H1 (cell line): ENCODE measurements at regions not wholly inside any gene's neighbourhood (a gene's known extent, or its start where the extent isn't known, plus 50 kb on each side); places are given as distances from the start of the nearest gene placed in this dataset.
A peak's percentile ranks its signal among the peaks of the same experiment; 100 is the strongest.

Experiments used
- CTCF ChIA-PET: fragments of 300-600 bp; sonication (Branson Sonifier 250); formaldehyde crosslinking; loops from one replicate; lab custom pipeline; 2021; ENCODE audit not compliant: partially characterized antibody; lab: Charles Lee
- POLR2A ChIA-PET: fragments of 300-600 bp; sonication (Branson Sonifier 250); formaldehyde crosslinking; loops from one replicate; lab custom pipeline; 2021; ENCODE audit warnings: inconsistent platforms; ENCODE audit not compliant: partially characterized antibody; lab: Charles Lee
- DNase-seq, 2 experiments: peaks; one replicate each; pipeline versions ENCODE4 v3.0.0 to v3.0.0-alpha.2; 2010 to 2022; ENCODE audit warnings: low spot score in 2 of 2, low read depth in 1 of 2, mixed read lengths in 1 of 2
- FAIRE-seq: peaks from 2 replicates; lab custom pipeline; 2011; peaks lifted over from hg19 to GRCh38; lab: Jason Lieb, UNC
- H2AFZ ChIP-seq: 2 replicates; pipeline ENCODE4 v1.8.1; 2012; ENCODE audit warnings: low read length, inconsistent platforms
- H2AK5ac ChIP-seq: 2 replicates; pipeline ENCODE4 v1.6.1; 2013; ENCODE audit warnings: low read depth, low read length
- H2BK120ac ChIP-seq: replicated peaks from 2 replicates; pipeline ENCODE3; 2013; ENCODE audit warnings: low read depth, low read length, inconsistent platforms
- H2BK12ac ChIP-seq: 2 replicates; pipeline ENCODE4 v1.6.1; 2013; ENCODE audit warnings: low read depth, low read length
- H2BK15ac ChIP-seq: 2 replicates; pipeline ENCODE4 v1.6.1; 2013; ENCODE audit warnings: low read length
- H2BK20ac ChIP-seq: 2 replicates; pipeline ENCODE4 v1.6.1; 2013; ENCODE audit warnings: low read length
- H2BK5ac ChIP-seq: 2 replicates; pipeline ENCODE4 v1.6.1; 2013; ENCODE audit warnings: low read depth, low read length
- H3K14ac ChIP-seq: 2 replicates; pipeline ENCODE4 v1.6.1; 2013; ENCODE audit warnings: inconsistent platforms; ENCODE audit not compliant: insufficient read length
- H3K18ac ChIP-seq: 2 replicates; pipeline ENCODE4 v1.6.1; 2013; ENCODE audit warnings: low read length; ENCODE audit errors: extremely low read depth
- H3K23ac ChIP-seq: 2 replicates; pipeline ENCODE4 v1.6.1; 2013; ENCODE audit warnings: inconsistent platforms; ENCODE audit not compliant: insufficient read length
- H3K23me2 ChIP-seq: 2 replicates; pipeline ENCODE4 v1.6.1; 2013; ENCODE audit warnings: low read depth, low read length
- H3K27ac ChIP-seq: 2 replicates; pipeline ENCODE4 v1.6.1; 2011; ENCODE audit warnings: low read depth, low read length, inconsistent platforms
- H3K27me3 ChIP-seq, 4 experiments: replicated peaks in 1 of 4; 1 replicate in 1 of 4; 2 replicates in 3 of 4; pipeline versions ENCODE4 v1.6.1 to v1.8.1; 2011 to 2013; ENCODE audit warnings: low read length in 3 of 4, mild to moderate bottlenecking in 3 of 4, inconsistent platforms in 2 of 4, mixed read lengths in 2 of 4, moderate library complexity in 1 of 4; ENCODE audit not compliant: control insufficient read depth in 3 of 4, insufficient read depth in 3 of 4; ENCODE audit errors: extremely low read depth in 1 of 4
- H3K36me3 ChIP-seq, 4 experiments: 2 replicates each; pipeline versions ENCODE4 v1.6.1 to v1.8.1; 2011 to 2013; ENCODE audit warnings: mild to moderate bottlenecking in 4 of 4, low read length in 3 of 4, moderate library complexity in 2 of 4, control low read depth in 1 of 4, inconsistent platforms in 1 of 4; ENCODE audit not compliant: insufficient read depth in 4 of 4, control insufficient read depth in 2 of 4
- H3K4ac ChIP-seq: replicated peaks from 2 replicates; pipeline ENCODE3; 2013; ENCODE audit warnings: low read length, low read depth, mixed read lengths, inconsistent platforms; ENCODE audit not compliant: insufficient read length
- H3K4me1 ChIP-seq, 4 experiments: replicated peaks in 1 of 4; 1 replicate in 1 of 4; 2 replicates in 3 of 4; pipeline versions ENCODE4 v1.6.1 to v1.8.1; 2011 to 2013; ENCODE audit warnings: low read length in 3 of 4, inconsistent platforms in 2 of 4, mixed read lengths in 1 of 4; ENCODE audit not compliant: insufficient read depth in 4 of 4, control insufficient read depth in 3 of 4
- H3K4me2 ChIP-seq, 2 experiments: 2 replicates each; pipeline versions ENCODE4 v1.6.1 to v1.8.1; 2011 to 2013; ENCODE audit warnings: low read depth in 2 of 2, low read length in 2 of 2, control low read depth in 1 of 2, inconsistent platforms in 1 of 2, mild to moderate bottlenecking in 1 of 2; ENCODE audit not compliant: insufficient read depth in 1 of 2
- H3K4me3 ChIP-seq, 4 experiments: fragments of 200-600, 300-600 bp in 1 of 4; sonication (generic), shearing (Covaris generic), sonication (Bioruptor Twin) in 1 of 4; 2 replicates each; pipeline versions ENCODE4 v1.5.1 to v1.8.1; 2011 to 2016; ENCODE audit warnings: low read length in 4 of 4, low read depth in 3 of 4, control low read depth in 2 of 4, inconsistent platforms in 2 of 4, mild to moderate bottlenecking in 2 of 4, mixed read lengths in 1 of 4, moderate library complexity in 1 of 4; ENCODE audit not compliant: insufficient read depth in 2 of 4; ENCODE audit errors: extremely low read depth in 1 of 4
- H3K56ac ChIP-seq: replicated peaks from 2 replicates; pipeline ENCODE3; 2013; ENCODE audit warnings: low read depth, mild to moderate bottlenecking, mixed read lengths, low read length, inconsistent platforms; ENCODE audit not compliant: insufficient read length
- H3K79me1 ChIP-seq: 2 replicates; pipeline ENCODE4 v1.6.1; 2013; ENCODE audit warnings: low read depth, low read length, control low read depth
- H3K79me2 ChIP-seq, 2 experiments: 2 replicates each; pipeline versions ENCODE4 v1.6.1 to v1.8.1; 2012 to 2013; ENCODE audit warnings: low read length in 2 of 2, mild to moderate bottlenecking in 2 of 2, inconsistent platforms in 1 of 2; ENCODE audit not compliant: insufficient read depth in 2 of 2, control insufficient read depth in 1 of 2
- H3K9ac ChIP-seq, 4 experiments: replicated peaks in 1 of 4; 1 replicate in 1 of 4; 2 replicates in 3 of 4; pipeline versions ENCODE4 v1.6.1 to v1.8.1; 2011 to 2013; ENCODE audit warnings: low read depth in 3 of 4, low read length in 3 of 4, control low read depth in 2 of 4, mild to moderate bottlenecking in 2 of 4, moderate library complexity in 2 of 4, inconsistent platforms in 1 of 4; ENCODE audit errors: extremely low read depth in 1 of 4
- H3K9me3 ChIP-seq, 2 experiments: 2 replicates each; pipeline versions ENCODE4 v1.6.1 to v1.8.1; 2012 to 2013; ENCODE audit warnings: mild to moderate bottlenecking in 2 of 2, moderate library complexity in 2 of 2, control low read depth in 1 of 2, inconsistent platforms in 1 of 2, low read depth in 1 of 2, low read length in 1 of 2, mixed read lengths in 1 of 2; ENCODE audit not compliant: insufficient read depth in 2 of 2
- H4K20me1 ChIP-seq, 2 experiments: replicated peaks in 1 of 2; 2 replicates each; pipeline versions ENCODE3 to v1.8.1; 2011 to 2013; ENCODE audit warnings: inconsistent platforms in 2 of 2, low read length in 2 of 2, mild to moderate bottlenecking in 1 of 2; ENCODE audit not compliant: insufficient read depth in 2 of 2, control insufficient read depth in 1 of 2
- H4K5ac ChIP-seq: 2 replicates; pipeline ENCODE4 v1.6.1; 2013; ENCODE audit warnings: low read length, low read depth, mixed read lengths, inconsistent platforms; ENCODE audit not compliant: insufficient read length
- H4K8ac ChIP-seq: 2 replicates; pipeline ENCODE4 v1.8.0; 2013; ENCODE audit warnings: mild to moderate bottlenecking, moderate library complexity, low read length, inconsistent platforms; ENCODE audit not compliant: insufficient read depth; ENCODE audit errors: extremely low read depth
- H4K91ac ChIP-seq: replicated peaks from 2 replicates; pipeline ENCODE3; 2013; ENCODE audit warnings: low read length, mixed read lengths, inconsistent platforms; ENCODE audit not compliant: insufficient read length
- ATF3 ChIP-seq: IDR thresholded peaks from 2 replicates; pipeline ENCODE4 v1.6.1; 2011; ENCODE audit warnings: low read depth, mild to moderate bottlenecking, low read length; ENCODE audit not compliant: insufficient read depth
- CBX5 ChIP-seq: fragments of 300-800, 300-1000 bp; sonication (generic); IDR thresholded peaks from 2 replicates; pipeline ENCODE4 v1.7.1; 2016; ENCODE audit warnings: antibody characterized with exemption, low read length, low read depth
- E2F6 ChIP-seq: IDR thresholded peaks from 2 replicates; pipeline ENCODE4 v1.6.1; 2012; ENCODE audit warnings: inconsistent platforms
- MAX ChIP-seq: IDR thresholded peaks from 2 replicates; pipeline ENCODE4 v1.6.1; 2012; ENCODE audit warnings: inconsistent platforms
- NANOG ChIP-seq: IDR thresholded peaks from 2 replicates; pipeline ENCODE4 v1.6.1; 2011; ENCODE audit warnings: low read length, low read depth, mild to moderate bottlenecking, inconsistent platforms; ENCODE audit not compliant: insufficient read depth, poor library complexity, severe bottlenecking
- NRF1 ChIP-seq: IDR thresholded peaks from 2 replicates; pipeline ENCODE4 v1.6.1; 2011; ENCODE audit warnings: mild to moderate bottlenecking, low read depth, low read length, improper control_type of control experiment
- SRF ChIP-seq: IDR thresholded peaks from 2 replicates; pipeline ENCODE4 v1.6.1; 2011; ENCODE audit warnings: mild to moderate bottlenecking, low read depth, low read length, moderate library complexity
- TAF7 ChIP-seq: optimal IDR thresholded peaks from 2 replicates; pipeline ENCODE3; 2011; ENCODE audit warnings: low read depth, mild to moderate bottlenecking, inconsistent platforms, low read length, moderate library complexity, borderline replicate concordance
- TBP ChIP-seq: IDR thresholded peaks from 2 replicates; pipeline ENCODE4 v1.6.1; 2011; ENCODE audit warnings: low read depth, low read length, improper control_type of control experiment
- TCF12 ChIP-seq: IDR thresholded peaks from 2 replicates; pipeline ENCODE4 v1.6.1; 2011; ENCODE audit warnings: low read depth, mild to moderate bottlenecking, low read length
- TEAD4 ChIP-seq: IDR thresholded peaks from 2 replicates; pipeline ENCODE4 v1.6.1; 2012; ENCODE audit warnings: low read depth, low read length, inconsistent platforms, mixed read lengths
- WGBS, 2 experiments: shearing (Covaris generic) in 1 of 2; methylation state at CpG; one replicate each; pipeline versions ENCODE4 v1.1.6 to v1.1.7; 2013 to 2015; ENCODE audit warnings: low lambda C conversion rate in 2 of 2, mixed read lengths in 2 of 2, inconsistent platforms in 1 of 2, low coverage in 1 of 2, missing lambda C conversion rate in 1 of 2; ENCODE audit not compliant: insufficient replicate concordance in 2 of 2, insufficient coverage in 1 of 2, insufficient read length in 1 of 2; ENCODE audit errors: extremely low coverage in 1 of 2, missing lambda C conversion rate in 1 of 2; 5-methylcytosine and 5-hydroxymethylcytosine counted together

GRCh38 chr20:50273601-50274491, 83.2 kb downstream of the CEBPB start:
- Histone ChIP-seq H2BK5ac (no peak overlapping the region), H4K5ac (no peak overlapping the region), H3K9ac (no peak overlapping the region), H4K20me1 (no peaks in the 10 kb centered on the region), H3K23me2 (no peaks in the 10 kb centered on the region), H3K4me2 (no peak overlapping the region), H2AK5ac (no peak overlapping the region), H2BK20ac (no peak overlapping the region), H3K9me3 (no peaks in the 10 kb centered on the region), H3K4me3 (no peak overlapping the region), H4K8ac (peak overlapping the region; percentile 57), H4K91ac (no peak overlapping the region), H3K79me2 (no peaks in the 10 kb centered on the region), H2BK12ac (0 out of 2 replicates have a peak overlapping the region, but pooled peaks have one; percentile 39), H3K18ac (no peak overlapping the region), H3K27ac (no peak overlapping the region), H3K36me3 (no peaks in the 10 kb centered on the region), H2AFZ (no peak overlapping the region), H3K14ac (no peak overlapping the region), H3K79me1 (no peaks in the 10 kb centered on the region), H3K4me1 (no peaks in the 10 kb centered on the region; a peak in 1 of 7 replicates), H3K23ac (no peak overlapping the region), H3K56ac (no peak overlapping the region), H2BK15ac (no peak overlapping the region), H3K27me3 (no peaks in the 10 kb centered on the region; a peak in 1 of 7 replicates), H2BK120ac (no peak overlapping the region), H3K4ac (no peak overlapping the region)
- no peak for DNase-seq
- ChIA-PET CTCF (interaction anchor here (0.5 to 6.6 kb wide), 5 partner anchors 9 to 77 kb away, joined by 3 to 48 read pairs (median 3); no protein-coding TSS in a partner anchor), POLR2A (interaction anchor here (1.1 kb wide), 1 partner anchor 12 kb away, joined by 4 read pairs; no protein-coding TSS in a partner anchor)
- FAIRE-seq = no peak
- WGBS, 2 experiments = 88% methylated on average over 19 of the region's 19 CpGs; no CpG with 5 or more reads in 1 of the 2 experiments
- no peak for TF ChIP-seq TCF12
- no peak for TF ChIP-seq TAF7
- TF ChIP-seq TBP = no peak
- TF ChIP-seq SRF = no peak
- no peak for TF ChIP-seq ATF3
- no peak for TF ChIP-seq NANOG
- TF ChIP-seq E2F6 = no peak
- TF ChIP-seq MAX = no peak
- TF ChIP-seq CBX5 = no peak
- no peak for TF ChIP-seq TEAD4
- no peak for TF ChIP-seq NRF1
